Eye (tissue), 1 donor: ENCODE measurements at regions not wholly inside any gene's neighbourhood (a gene's known extent, or its start where the extent isn't known, plus 50 kb on each side); places are given as distances from the start of the nearest gene placed in this dataset.
A peak's percentile ranks its signal among the peaks of the same experiment; 100 is the strongest.
"Not testable (repeated sequence)": the region's sequence is repeated elsewhere in the genome, so short reads cannot be mapped to it uniquely, and the experiment has no call there.

Experiments
- DNase-seq: peaks from one replicate; pipeline ENCODE4 v3.0.0-alpha.2; 2015

DNA sequence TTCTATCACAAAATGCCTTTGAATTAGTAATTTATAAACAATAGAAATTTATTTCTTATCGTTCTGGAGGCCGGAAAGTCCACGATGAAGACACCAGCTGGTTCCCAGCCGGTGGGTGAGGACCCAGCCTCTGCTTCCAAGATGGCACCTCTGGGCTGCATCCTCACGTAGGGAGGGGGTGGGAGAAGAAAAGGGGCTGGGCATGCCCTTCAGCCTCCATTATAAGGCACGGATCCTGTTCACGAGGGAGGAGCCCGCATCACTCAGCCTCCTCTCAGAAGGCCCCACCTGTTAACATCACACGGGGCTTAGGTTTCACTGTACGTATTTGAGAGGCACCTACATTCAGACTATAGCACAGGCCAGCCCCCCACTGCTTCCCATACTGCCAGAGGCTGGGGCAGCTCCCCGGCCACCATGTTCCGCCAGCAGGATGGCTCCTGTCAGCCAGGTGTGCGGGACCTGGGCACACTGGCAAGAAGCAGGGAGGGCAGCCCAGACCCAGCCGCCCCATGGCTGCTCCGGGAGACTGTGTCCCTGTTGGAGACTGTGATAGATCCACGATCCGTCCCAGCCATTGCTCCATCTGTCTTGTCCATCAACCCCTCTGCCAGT lies 131.6 kb downstream of the SOX1 start:
- no peak for DNase-seq

- DNase-seq: no peak
These were observed 133.3 kb downstream of the SOX1 start for GRCh38 chr13:112200200-112200599.

DNA sequence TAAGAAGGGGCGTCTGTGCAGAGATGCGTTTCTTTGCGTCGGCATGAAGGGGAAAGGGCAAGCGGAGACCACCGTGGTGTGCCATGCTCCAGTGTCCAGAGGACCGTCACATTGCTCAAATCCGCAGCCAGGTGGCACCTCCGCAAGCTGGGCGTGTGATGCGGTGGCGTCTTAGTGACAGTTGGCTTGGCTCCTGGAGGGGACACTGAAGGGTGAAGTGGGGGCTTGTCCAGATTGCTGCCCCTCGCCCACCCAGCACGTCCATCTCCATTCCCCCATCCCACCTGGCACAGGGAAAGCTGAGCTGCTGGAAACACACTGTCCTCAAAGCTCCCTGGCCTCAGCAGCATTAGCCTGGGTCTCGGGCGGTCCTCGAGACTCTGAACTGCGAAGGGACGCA lies 135.3 kb downstream of the SOX1 start:
- DNase-seq: no peak

GRCh38 chr13:112202966-112203365 lies 136.0 kb downstream of the SOX1 start:
- no peak for DNase-seq

- DNase-seq: no peak
These were observed 136.7 kb downstream of the SOX1 start for GRCh38 chr13:112203614-112204013.

DNA sequence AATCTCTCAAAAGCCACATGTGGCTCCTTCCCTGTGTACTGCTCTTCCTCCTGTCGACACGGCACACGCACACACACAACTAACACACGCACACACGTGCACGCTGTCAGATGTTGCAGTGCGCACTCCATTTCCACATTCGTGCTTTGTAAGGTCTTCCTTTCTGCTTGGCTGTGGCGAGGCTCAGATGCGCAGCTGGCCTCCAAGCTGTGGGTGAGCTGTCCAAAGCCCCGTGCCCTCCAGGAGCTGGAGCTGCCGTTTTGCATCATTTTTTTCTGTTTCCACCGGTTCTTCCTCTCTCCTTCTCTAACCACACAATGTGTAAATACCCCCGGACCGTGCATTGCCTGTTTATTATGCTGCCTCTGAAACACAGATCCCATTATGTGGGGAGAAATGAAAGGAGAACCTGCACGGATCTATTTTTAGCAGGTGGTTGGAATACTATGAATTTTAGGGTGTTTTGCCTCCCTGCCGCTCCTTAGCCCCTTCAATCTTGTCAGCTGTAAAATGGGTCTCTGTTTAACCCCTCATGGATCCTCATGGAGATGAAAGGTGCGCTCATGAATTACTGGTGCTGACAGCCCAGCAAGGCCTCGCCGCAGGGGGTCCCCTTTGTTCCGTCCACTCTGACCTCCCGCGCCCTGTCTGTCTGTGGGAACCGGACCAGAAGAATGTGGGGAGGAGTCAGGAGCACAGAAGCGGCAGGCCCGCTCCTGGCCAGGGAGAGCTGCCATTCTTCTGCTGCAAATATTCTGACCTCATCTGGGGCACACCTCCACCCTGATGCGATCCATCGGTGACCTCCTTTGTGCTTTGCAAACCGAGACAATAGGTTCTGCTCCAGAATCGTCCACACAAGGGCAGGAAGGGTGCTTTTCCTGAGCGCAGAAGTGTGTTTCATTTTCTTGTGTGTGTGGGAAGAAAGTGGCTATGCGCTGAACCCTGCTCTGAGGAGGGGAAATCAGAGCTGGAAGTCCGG lies 137.7 kb downstream of the SOX1 start:
- peak; percentile 64 for DNase-seq

- no peak for DNase-seq
These were observed 139.0 kb downstream of the SOX1 start for GRCh38 chr13:112205990-112206389.

- peak; percentile 52 for DNase-seq
These were observed 140.2 kb downstream of the SOX1 start for GRCh38 chr13:112207129-112207528.

DNA sequence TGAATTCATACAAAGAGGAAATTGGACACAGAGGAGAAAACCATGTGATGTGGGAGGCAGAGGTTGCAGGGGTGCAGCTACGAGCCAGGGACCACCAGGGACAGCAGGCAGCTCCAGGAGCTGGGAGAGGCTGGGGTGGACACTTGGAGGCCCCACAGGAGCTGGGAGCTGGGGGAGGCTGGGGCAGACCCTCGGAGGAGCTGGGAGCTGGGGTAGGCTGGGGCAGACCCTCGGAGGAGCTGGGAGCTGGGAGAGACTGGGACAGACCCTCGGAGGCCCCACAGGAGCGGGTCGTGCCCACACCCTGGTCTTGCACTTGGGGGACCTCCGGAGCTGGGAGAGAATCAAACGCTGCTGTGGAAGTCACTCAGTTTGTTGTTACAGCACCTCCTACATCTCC lies 141.7 kb downstream of the SOX1 start:
- no peak for DNase-seq

DNA sequence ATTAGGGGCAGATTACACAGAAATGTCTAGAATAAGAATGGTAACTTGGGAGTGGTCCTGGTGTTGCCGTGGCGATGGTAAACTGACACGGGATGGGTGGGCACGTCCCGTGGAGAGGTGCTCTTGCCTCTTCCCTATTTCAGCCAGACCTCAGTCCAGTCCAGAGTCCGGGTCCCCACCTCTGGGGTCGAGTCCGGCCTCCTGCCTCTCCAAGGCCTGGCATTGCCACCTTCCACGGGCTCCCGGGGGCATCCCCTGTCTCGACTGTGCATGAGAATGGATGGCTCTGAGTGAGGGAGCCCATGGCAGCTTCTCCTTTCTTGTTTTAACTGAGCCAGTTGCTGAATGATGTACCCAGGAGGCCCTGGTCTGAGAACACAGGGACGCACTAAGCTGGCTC lies 142.3 kb downstream of the SOX1 start:
- no peak for DNase-seq

GRCh38 chr13:112209711-112210110 lies 142.8 kb downstream of the SOX1 start:
- no peak for DNase-seq

GRCh38 chr13:112210371-112210770 lies 143.4 kb downstream of the SOX1 start:
- peak; percentile 73 for DNase-seq

DNA sequence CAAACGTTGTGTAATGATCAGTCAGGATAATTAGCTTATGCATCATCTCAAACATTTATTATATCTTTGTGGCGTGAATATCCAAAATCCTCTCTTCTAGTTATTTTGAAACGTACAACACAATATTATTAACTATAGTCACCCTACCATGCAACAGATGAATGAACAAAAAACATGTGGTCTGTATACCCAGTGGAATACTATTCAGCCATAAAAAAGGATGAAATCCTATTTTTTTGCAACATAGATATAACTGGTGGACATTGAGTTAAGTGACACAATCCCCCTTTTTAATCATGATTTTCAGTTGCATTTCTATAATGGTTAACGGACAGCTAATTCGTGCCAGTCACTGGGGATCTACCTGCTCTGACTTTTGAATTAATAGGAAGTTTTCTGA lies 145.6 kb downstream of the SOX1 start:
- no peak for DNase-seq

GRCh38 chr13:112213467-112214255 lies 146.7 kb downstream of the SOX1 start:
- DNase-seq: no peak

DNA sequence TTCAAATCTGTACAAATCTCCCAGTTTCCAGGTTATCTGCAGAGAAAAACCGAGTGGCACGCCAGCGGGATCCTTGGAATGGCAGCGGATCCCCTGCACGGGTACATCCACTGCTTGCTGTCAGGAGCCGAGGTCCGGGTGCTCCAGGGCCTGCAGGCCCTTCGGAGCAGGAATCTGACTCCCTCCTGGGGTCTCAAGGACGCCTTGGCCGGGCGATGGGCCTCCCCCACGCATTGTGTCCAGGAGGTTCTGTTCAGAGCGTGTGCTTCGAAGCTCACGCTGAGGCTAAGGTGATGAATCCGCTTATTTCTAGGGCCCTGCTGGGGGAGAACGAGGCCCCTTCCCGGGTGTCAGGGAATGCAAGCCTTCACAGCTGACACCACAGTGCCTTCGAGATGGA lies 148.9 kb downstream of the SOX1 start:
- DNase-seq: no peak

DNA sequence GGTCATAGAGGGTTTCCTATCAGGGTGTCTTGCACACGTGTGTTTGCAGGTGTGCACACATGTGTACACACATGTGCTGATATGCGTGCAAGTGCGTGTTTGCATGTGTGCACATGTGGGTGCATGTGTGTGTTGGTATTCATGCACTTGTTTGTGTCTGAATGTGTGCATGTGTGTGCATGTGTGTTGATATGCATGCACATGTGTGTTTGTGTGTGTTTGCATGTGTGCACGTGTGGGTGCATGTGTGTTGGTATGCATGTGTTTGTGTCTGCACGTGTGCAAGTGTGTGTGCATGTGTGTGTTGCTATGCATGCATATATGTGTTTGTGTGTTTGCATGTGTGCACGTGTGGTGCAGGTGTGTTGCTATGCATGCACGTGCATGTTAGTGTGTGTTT lies 150.5 kb downstream of the SOX1 start:
- no peak for DNase-seq

- no peak for DNase-seq
These were observed 151.5 kb downstream of the SOX1 start for GRCh38 chr13:112218416-112218815.

DNA sequence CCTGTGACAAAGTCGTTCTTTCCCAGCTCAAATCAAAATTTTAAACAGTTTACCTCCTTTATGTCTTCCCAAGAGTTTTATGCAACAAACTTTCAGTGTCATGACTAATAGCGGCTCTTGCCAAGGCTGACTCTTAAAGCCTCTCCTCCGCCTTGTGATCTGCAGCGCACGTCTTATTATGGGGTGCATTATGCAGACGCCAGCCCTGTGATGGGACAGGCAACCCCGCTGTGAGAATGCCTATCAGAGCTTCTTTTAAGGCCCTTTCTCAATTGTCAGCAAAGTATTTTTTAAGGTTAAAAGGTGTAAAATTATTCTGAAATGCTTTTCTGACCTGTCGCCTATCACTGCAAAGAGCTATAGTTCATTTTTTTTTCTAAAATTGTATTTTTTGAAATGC lies 152.8 kb downstream of the SOX1 start:
- no peak for DNase-seq

DNA sequence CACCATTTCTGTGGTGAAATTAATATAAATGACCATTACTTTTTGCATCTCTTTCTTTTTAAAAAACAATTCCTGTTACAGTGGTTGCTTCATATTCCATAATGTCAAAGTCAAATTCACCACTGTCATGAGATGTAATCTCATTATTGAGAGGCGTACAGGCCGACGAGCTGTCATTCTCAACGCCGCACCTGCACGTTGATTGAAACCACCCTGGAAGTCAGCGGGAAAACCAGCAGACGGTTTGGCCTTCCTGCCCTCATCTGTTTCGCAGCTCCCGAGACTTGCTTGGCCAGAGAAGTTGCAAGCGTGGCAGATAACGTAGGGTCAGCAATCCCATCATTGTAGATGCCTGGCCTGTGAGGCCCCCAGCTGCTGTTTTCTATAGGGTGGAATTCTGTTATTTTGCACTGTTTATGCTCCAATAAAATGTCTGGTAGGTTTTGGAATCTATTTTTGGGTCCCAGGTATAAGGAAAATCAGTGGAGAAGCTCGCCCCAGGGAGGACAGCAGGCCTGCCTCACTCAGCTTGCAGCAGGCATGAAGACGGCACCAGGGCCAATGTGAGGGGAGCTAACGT lies 153.4 kb downstream of the SOX1 start:
- no peak for DNase-seq

DNA sequence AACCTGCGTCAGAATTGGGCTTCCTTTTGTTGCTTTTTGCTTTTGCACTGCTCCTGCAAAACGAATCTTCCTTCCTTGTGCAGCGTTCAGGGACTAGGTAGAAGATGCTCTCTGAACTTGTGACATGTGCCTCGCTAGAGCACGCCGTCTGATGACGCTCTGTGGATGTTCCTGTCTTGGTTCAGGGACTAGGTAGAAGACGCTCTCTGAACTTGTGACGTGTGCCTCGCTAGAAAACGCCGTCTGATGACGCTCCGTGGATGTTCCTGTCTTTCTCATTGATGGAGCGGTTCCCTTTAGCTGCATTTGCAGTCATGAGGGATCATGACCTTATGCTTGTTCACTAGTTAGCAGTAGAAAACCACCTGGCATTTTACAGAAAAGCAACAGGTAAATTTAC lies 154.0 kb downstream of the SOX1 start:
- DNase-seq: no peak

DNA sequence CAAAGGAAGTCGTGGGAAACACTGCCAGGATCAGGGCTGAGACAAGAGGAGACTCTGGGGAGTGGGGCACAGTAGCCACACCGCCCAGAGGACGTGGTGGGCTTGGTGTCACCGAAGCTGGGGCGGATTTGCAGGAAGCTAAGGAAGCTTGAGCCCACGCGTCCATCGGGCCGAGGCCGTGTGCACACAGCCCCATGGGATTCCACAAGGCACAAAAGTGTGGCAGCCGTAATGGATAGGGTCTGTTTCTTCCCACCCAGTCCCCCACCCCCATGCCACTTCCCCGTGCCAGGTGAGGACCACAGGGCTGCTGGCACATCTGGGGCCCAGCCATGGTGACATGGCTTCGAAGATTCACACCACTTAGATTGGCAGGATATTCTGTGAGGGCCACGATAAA lies 153.2 kb upstream of the SPACA7 start:
- no peak for DNase-seq

GRCh38 chr13:112223929-112224328 lies 152.2 kb upstream of the SPACA7 start:
- not testable (repeated sequence) for DNase-seq

GRCh38 chr13:112225429-112226090 lies 150.6 kb upstream of the SPACA7 start:
- no peak for DNase-seq
